Endothelial cell of umbilical vein (primary cell): ENCODE measurements at regions not wholly inside any gene's neighbourhood (a gene's known extent, or its start where the extent isn't known, plus 50 kb on each side); places are given as distances from the start of the nearest gene placed in this dataset.

Source experiments
- BruUV-seq: library from RNA; stranded (reverse); fragments of 400-500 nt; replicated peaks from 2 replicates; lab custom pipeline; 2021; lab: Mats Ljungman, UMichigan
- CTCF ChIA-PET: fragments of 300-600, 350-600 bp; sonication (Branson Sonifier 250); formaldehyde crosslinking; loops from one replicate; lab custom pipeline; 2021; ENCODE audit warnings: antibody characterized with exemption, inconsistent platforms; lab: Charles Lee
- POLR2A ChIA-PET: fragments of 300-600, 350-600 bp; sonication (Branson Sonifier 250); formaldehyde crosslinking; loops from one replicate; lab custom pipeline; 2021; ENCODE audit warnings: antibody characterized with exemption, inconsistent platforms; lab: Charles Lee
- DNase-seq: peaks from one replicate; pipeline ENCODE4 v3.0.0-alpha.2; 2011; ENCODE audit warnings: low read depth, low spot score
- FAIRE-seq: peaks from 2 replicates; lab custom pipeline; 2011; peaks lifted over from hg19 to GRCh38; lab: Jason Lieb, UNC
- H2AFZ ChIP-seq: 2 replicates; pipeline ENCODE4 v1.6.0; 2012; ENCODE audit warnings: low read depth, low read length, control low read depth, inconsistent platforms
- H3K27ac ChIP-seq: 2 replicates; pipeline ENCODE4 v1.5.1; 2011; ENCODE audit warnings: low read depth, mild to moderate bottlenecking, control low read depth, low read length, moderate library complexity; ENCODE audit not compliant: insufficient read depth
- H3K27me3 ChIP-seq, 2 experiments: 2 replicates each; pipeline versions ENCODE4 v1.6.0 to v1.6.1; 2011; ENCODE audit warnings: low read length in 2 of 2, mixed read lengths in 1 of 2; ENCODE audit not compliant: control insufficient read depth in 2 of 2, insufficient read depth in 2 of 2
- H3K36me3 ChIP-seq, 2 experiments: 2 replicates in 1 of 2; 3 replicates in 1 of 2; pipeline ENCODE4 v1.5.1; 2011; ENCODE audit warnings: low read length in 2 of 2, mild to moderate bottlenecking in 1 of 2, moderate library complexity in 1 of 2; ENCODE audit not compliant: control insufficient read depth in 2 of 2, insufficient read depth in 2 of 2; ENCODE audit errors: extremely low read depth in 1 of 2
- H3K4me1 ChIP-seq: 3 replicates; pipeline ENCODE4 v1.5.1; 2011; ENCODE audit warnings: mild to moderate bottlenecking, low read length; ENCODE audit not compliant: control insufficient read depth, insufficient read depth; ENCODE audit errors: extremely low read depth
- H3K4me2 ChIP-seq: 2 replicates; pipeline ENCODE4 v1.6.1; 2011; ENCODE audit warnings: low read length, control low read depth, mixed read lengths; ENCODE audit not compliant: insufficient read depth
- H3K4me3 ChIP-seq, 3 experiments: fragments of 200-600 bp in 1 of 3; sonication (generic), shearing (Covaris generic) in 1 of 3; replicated peaks in 1 of 3; 2 replicates each; pipeline ENCODE4 v1.5.1; 2011 to 2016; ENCODE audit warnings: control low read depth in 3 of 3, low read length in 3 of 3, mild to moderate bottlenecking in 2 of 3, inconsistent platforms in 1 of 3, low read depth in 1 of 3, moderate library complexity in 1 of 3; ENCODE audit not compliant: insufficient read depth in 1 of 3
- H3K79me2 ChIP-seq: 2 replicates; pipeline ENCODE4 v1.6.0; 2012; ENCODE audit warnings: low read length, inconsistent platforms; ENCODE audit not compliant: control insufficient read depth, insufficient read depth
- H3K9ac ChIP-seq: replicated peaks from 2 replicates; pipeline ENCODE3; 2011; ENCODE audit warnings: low read length, control low read depth; ENCODE audit not compliant: insufficient read depth; ENCODE audit errors: extremely low read depth
- H3K9me1 ChIP-seq: replicated peaks from 3 replicates; pipeline ENCODE4 v1.6.0; 2011; ENCODE audit warnings: mild to moderate bottlenecking, low read length; ENCODE audit not compliant: control insufficient read depth, insufficient read depth; ENCODE audit errors: extremely low read depth
- H3K9me3 ChIP-seq: replicated peaks from 2 replicates; pipeline ENCODE4 v1.5.1; 2012; ENCODE audit warnings: low read length, inconsistent platforms; ENCODE audit not compliant: control insufficient read depth, insufficient read depth
- H4K20me1 ChIP-seq: replicated peaks from 2 replicates; pipeline ENCODE3; 2011; ENCODE audit warnings: mild to moderate bottlenecking, low read length; ENCODE audit not compliant: control insufficient read depth, insufficient read depth; ENCODE audit errors: extremely low read depth
- EZH2 ChIP-seq: IDR thresholded peaks from 2 replicates; pipeline ENCODE4 v1.6.1; 2012; ENCODE audit warnings: borderline replicate concordance, low read depth, mild to moderate bottlenecking, moderate library complexity, low read length, inconsistent platforms; ENCODE audit not compliant: severe bottlenecking
- FOS ChIP-seq: IDR thresholded peaks from 2 replicates; pipeline ENCODE4 v1.6.1; 2011; ENCODE audit warnings: mild to moderate bottlenecking, low read length, moderate library complexity, borderline replicate concordance; ENCODE audit not compliant: insufficient read depth
- GATA2 ChIP-seq: IDR thresholded peaks from 2 replicates; pipeline ENCODE4 v1.7.0; 2011; ENCODE audit warnings: low read depth, mild to moderate bottlenecking, moderate library complexity, mixed read lengths, low read length; ENCODE audit not compliant: insufficient read length, insufficient read depth
- JUN ChIP-seq: IDR thresholded peaks from 2 replicates; pipeline ENCODE4 v1.6.1; 2011; ENCODE audit warnings: borderline replicate concordance, low read depth; ENCODE audit not compliant: insufficient read length, insufficient read depth
- MYC ChIP-seq: IDR thresholded peaks from one replicate; pipeline ENCODE4 v1.6.1; 2011; ENCODE audit warnings: mild to moderate bottlenecking, low read depth, low read length
- POLR2A ChIP-seq: IDR thresholded peaks from 2 replicates; pipeline ENCODE4 v1.6.1; 2012; ENCODE audit warnings: low read depth, mild to moderate bottlenecking, control low read depth, low read length
- POLR2AphosphoS5 ChIP-seq: IDR thresholded peaks from 2 replicates; pipeline ENCODE4 v1.6.1; 2012; ENCODE audit warnings: low read depth, mild to moderate bottlenecking, control low read depth, low read length, moderate library complexity; ENCODE audit not compliant: insufficient read depth
- dilution Hi-C: fragments of 300-500 bp; cut with MboI; formaldehyde crosslinking; loops from one replicate; pipeline ENCODE4 v1.15.0; 2019; ENCODE audit warnings: low sequenced_read_pairs; ENCODE audit not compliant: extremely low pct_ligation_motif_present
- intact Hi-C: fragments of 100-400 bp; cut with micrococcal nuclease; formaldehyde crosslinking; loops from one replicate; pipeline ENCODE4 v1.10.0; 2022
- TF ChIP-seq, protein P1 (sequence below), 2 donors: IDR thresholded peaks; 1 replicate in 1 of 2; 2 replicates in 1 of 2; pipeline ENCODE4 v1.5.1; 2011; ENCODE audit warnings: low read length in 2 of 2, mild to moderate bottlenecking in 2 of 2, moderate library complexity in 2 of 2, control low read depth in 1 of 2, inconsistent platforms in 1 of 2, low read depth in 1 of 2; ENCODE audit not compliant: insufficient read depth in 1 of 2; ENCODE audit errors: extremely low read depth in 1 of 2
- TF ChIP-seq, protein P2 (sequence below): IDR thresholded peaks from 2 replicates; pipeline ENCODE4 v1.6.1; 2011; ENCODE audit not compliant: insufficient read depth, insufficient read length

DNA sequence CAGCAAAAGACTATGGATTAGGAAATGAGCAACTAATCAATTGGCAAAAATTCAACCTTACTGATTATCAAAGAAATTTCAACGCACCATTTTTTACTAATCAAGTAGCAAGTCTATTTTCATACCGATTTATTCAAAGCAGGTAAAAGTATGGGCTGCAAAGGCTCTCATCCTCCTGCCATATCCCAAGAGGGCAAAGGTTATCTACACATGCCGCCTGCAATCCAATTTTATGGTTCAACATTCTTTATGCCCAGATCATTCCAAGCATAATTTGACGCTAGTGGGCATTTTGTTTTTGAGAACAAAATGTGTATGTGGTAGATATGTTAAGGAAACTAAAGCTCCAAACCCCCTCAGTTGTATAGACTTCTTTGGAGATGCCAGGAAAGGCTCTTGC, 270.6 kb downstream of the MAF start:
- Histone ChIP-seq H3K4me3 (no peak overlapping the region), H2AFZ (no peak overlapping the region), H3K27me3 (no peaks in the 10 kb centered on the region), H3K9me1 (no peaks in the 10 kb centered on the region), H4K20me1 (no peaks in the 10 kb centered on the region), H3K9me3 (peaks cover 8% of the 10 kb centered on the region), H3K27ac (no peak overlapping the region), H3K79me2 (no peaks in the 10 kb centered on the region), H3K4me1 (no peaks in the 10 kb centered on the region), H3K36me3 (no peaks in the 10 kb centered on the region), H3K9ac (no peak overlapping the region), H3K4me2 (no peak overlapping the region)
- FAIRE-seq (no peak), DNase-seq (no peak)
- intact Hi-C loops (no loop called here), dilution Hi-C loops (no loop called here)
- POLR2A ChIA-PET = no interaction called here
- no TSS peak for BruUV-seq
- TF ChIP-seq JUN (no peak), MYC (no peak), POLR2A (no peak), POLR2AphosphoS5 (no peak), GATA2 (no peak), EZH2 (no peak), FOS (no peak)
- TF ChIP-seq, protein P1, sequence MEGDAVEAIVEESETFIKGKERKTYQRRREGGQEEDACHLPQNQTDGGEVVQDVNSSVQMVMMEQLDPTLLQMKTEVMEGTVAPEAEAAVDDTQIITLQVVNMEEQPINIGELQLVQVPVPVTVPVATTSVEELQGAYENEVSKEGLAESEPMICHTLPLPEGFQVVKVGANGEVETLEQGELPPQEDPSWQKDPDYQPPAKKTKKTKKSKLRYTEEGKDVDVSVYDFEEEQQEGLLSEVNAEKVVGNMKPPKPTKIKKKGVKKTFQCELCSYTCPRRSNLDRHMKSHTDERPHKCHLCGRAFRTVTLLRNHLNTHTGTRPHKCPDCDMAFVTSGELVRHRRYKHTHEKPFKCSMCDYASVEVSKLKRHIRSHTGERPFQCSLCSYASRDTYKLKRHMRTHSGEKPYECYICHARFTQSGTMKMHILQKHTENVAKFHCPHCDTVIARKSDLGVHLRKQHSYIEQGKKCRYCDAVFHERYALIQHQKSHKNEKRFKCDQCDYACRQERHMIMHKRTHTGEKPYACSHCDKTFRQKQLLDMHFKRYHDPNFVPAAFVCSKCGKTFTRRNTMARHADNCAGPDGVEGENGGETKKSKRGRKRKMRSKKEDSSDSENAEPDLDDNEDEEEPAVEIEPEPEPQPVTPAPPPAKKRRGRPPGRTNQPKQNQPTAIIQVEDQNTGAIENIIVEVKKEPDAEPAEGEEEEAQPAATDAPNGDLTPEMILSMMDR (IDR thresholded peaks at IDR 0.05; ENCODE audit: extremely low read depth in 1 of 2, insufficient read depth in 1 of 2, low read depth in 1 of 2, low read length in 2 of 2) = no peak
- TF ChIP-seq, protein P2, sequence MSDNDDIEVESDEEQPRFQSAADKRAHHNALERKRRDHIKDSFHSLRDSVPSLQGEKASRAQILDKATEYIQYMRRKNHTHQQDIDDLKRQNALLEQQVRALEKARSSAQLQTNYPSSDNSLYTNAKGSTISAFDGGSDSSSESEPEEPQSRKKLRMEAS = no peak
- CTCF ChIA-PET = no interaction called here
